ENCODE measurements at regions not wholly inside any gene's neighbourhood (a gene's known extent, or its start where the extent isn't known, plus 50 kb on each side); places are given as distances from the start of the nearest gene placed in this dataset.
"Not testable (repeated sequence)": the region's sequence is repeated elsewhere in the genome, so short reads cannot be mapped to it uniquely, and the experiment has no call there.

GRCh38 chr17:70929226-70929625 lies 759.9 kb downstream of the KCNJ2 start:
- DNase-seq (ENCODE audit: low spot score) = no peak

- no peak for DNase-seq (ENCODE audit: low spot score)
These were observed 764.9 kb downstream of the KCNJ2 start for GRCh38 chr17:70934231-70934630.

- no peak for DNase-seq (ENCODE audit: low spot score)
These were observed 765.5 kb downstream of the KCNJ2 start for GRCh38 chr17:70934835-70935234.

GRCh38 chr17:70936724-70937123 lies 767.4 kb downstream of the KCNJ2 start:
- DNase-seq (ENCODE audit: low spot score) = no peak

GRCh38 chr17:70938336-70938735 lies 769.0 kb downstream of the KCNJ2 start:
- DNase-seq (ENCODE audit: low spot score) = no peak

GRCh38 chr17:70945386-70945785 lies 776.1 kb downstream of the KCNJ2 start:
- no peak for DNase-seq (ENCODE audit: low spot score)

- DNase-seq (ENCODE audit: low spot score) = no peak
These were observed 777.9 kb downstream of the KCNJ2 start for GRCh38 chr17:70947215-70947614.

- no peak for DNase-seq (ENCODE audit: low spot score)
These were observed 778.6 kb downstream of the KCNJ2 start for GRCh38 chr17:70947636-70948565.

GRCh38 chr17:70953140-70953539 lies 783.8 kb downstream of the KCNJ2 start:
- DNase-seq (ENCODE audit: low spot score) = not testable (repeated sequence)

- no peak for DNase-seq (ENCODE audit: low spot score)
These were observed 786.1 kb downstream of the KCNJ2 start for GRCh38 chr17:70955441-70955840.

- no peak for DNase-seq (ENCODE audit: low spot score)
These were observed 787.4 kb downstream of the KCNJ2 start for GRCh38 chr17:70956726-70957125.

GRCh38 chr17:70961341-70961740 lies 792.0 kb downstream of the KCNJ2 start:
- no peak for DNase-seq (ENCODE audit: low spot score)

- DNase-seq (ENCODE audit: low spot score) = no peak
These were observed 799.0 kb downstream of the KCNJ2 start for GRCh38 chr17:70968302-70968701.

GRCh38 chr17:70969521-70970034 lies 800.2 kb downstream of the KCNJ2 start:
- DNase-seq (ENCODE audit: low spot score) = no peak

GRCh38 chr17:70976447-70976846 lies 807.1 kb downstream of the KCNJ2 start:
- no peak for DNase-seq (ENCODE audit: low spot score)

GRCh38 chr17:70984873-70985272 lies 815.5 kb downstream of the KCNJ2 start:
- no peak for DNase-seq (ENCODE audit: low spot score)

GRCh38 chr17:70987867-70988340 lies 818.6 kb downstream of the KCNJ2 start:
- DNase-seq (ENCODE audit: low spot score) = no peak

GRCh38 chr17:70988622-70989021 lies 819.3 kb downstream of the KCNJ2 start:
- DNase-seq (ENCODE audit: low spot score) = no peak

GRCh38 chr17:70989280-70989679 lies 819.9 kb downstream of the KCNJ2 start:
- no peak for DNase-seq (ENCODE audit: low spot score)

GRCh38 chr17:70994194-70994593 lies 824.9 kb downstream of the KCNJ2 start:
- no peak for DNase-seq (ENCODE audit: low spot score)

- no peak for DNase-seq (ENCODE audit: low spot score)
These were observed 826.7 kb downstream of the KCNJ2 start for GRCh38 chr17:70995997-70996396.

GRCh38 chr17:71003736-71004135 lies 834.4 kb downstream of the KCNJ2 start:
- DNase-seq (ENCODE audit: low spot score) = no peak

- no peak for DNase-seq (ENCODE audit: low spot score)
These were observed 835.1 kb downstream of the KCNJ2 start for GRCh38 chr17:71004413-71004812.

GRCh38 chr17:71011391-71011790 lies 842.1 kb downstream of the KCNJ2 start:
- no peak for DNase-seq (ENCODE audit: low spot score)

Measured in HuH-7.5 (cell line).